ENCODE measurements at regions not wholly inside any gene's neighbourhood (a gene's known extent, or its start where the extent isn't known, plus 50 kb on each side); places are given as distances from the start of the nearest gene placed in this dataset.

- peak; percentile 28 for DNase-seq
These were observed 91.7 kb downstream of the DACT2 start for GRCh38 chr6:168227840-168228239.

GRCh38 chr6:168226902-168227318 is 92.7 kb downstream of the DACT2 start:
- DNase-seq, result peak; percentile 37

- DNase-seq, result peak; percentile 78
These were observed 93.4 kb downstream of the DACT2 start for GRCh38 chr6:168226061-168226752.

GRCh38 chr6:168225471-168225911 is 94.1 kb downstream of the DACT2 start:
- DNase-seq, result peak; percentile 77

GRCh38 chr6:168223755-168224154 is 95.8 kb downstream of the DACT2 start:
- DNase-seq, result no peak

GRCh38 chr6:168223150-168223549 is 96.4 kb downstream of the DACT2 start:
- no peak for DNase-seq

- DNase-seq, result no peak
These were observed 97.2 kb downstream of the DACT2 start for GRCh38 chr6:168222115-168223043.

- DNase-seq, result no peak
These were observed 98.0 kb downstream of the DACT2 start for GRCh38 chr6:168221497-168222079.

GRCh38 chr6:168221000-168221399 is 98.6 kb downstream of the DACT2 start:
- DNase-seq, result no peak

GRCh38 chr6:168219804-168220203 is 99.8 kb downstream of the DACT2 start:
- no peak for DNase-seq

- DNase-seq, result no peak
These were observed 100.6 kb downstream of the DACT2 start for GRCh38 chr6:168218785-168219566.

- no peak for DNase-seq
These were observed 101.6 kb downstream of the DACT2 start for GRCh38 chr6:168217880-168218537.

GRCh38 chr6:168217216-168217879 is 102.2 kb downstream of the DACT2 start:
- no peak for DNase-seq

GRCh38 chr6:168216751-168217191 is 102.8 kb downstream of the DACT2 start:
- no peak for DNase-seq

- DNase-seq, result no peak
These were observed 103.5 kb downstream of the DACT2 start for GRCh38 chr6:168216117-168216516.

GRCh38 chr6:168215121-168215808 is 104.3 kb downstream of the DACT2 start:
- no peak for DNase-seq

- no peak for DNase-seq
These were observed 104.9 kb downstream of the DACT2 start for GRCh38 chr6:168214586-168215104.

- DNase-seq, result no peak
These were observed 106.5 kb downstream of the DACT2 start for GRCh38 chr6:168213121-168213524.

GRCh38 chr6:168212362-168212761 is 107.2 kb downstream of the DACT2 start:
- DNase-seq, result no peak

GRCh38 chr6:168211681-168212080 is 107.9 kb downstream of the DACT2 start:
- DNase-seq, result no peak

Data from right forelimb (tissue), 1 donor.